GM19238 (cell line): ENCODE measurements at regions not wholly inside any gene's neighbourhood (a gene's known extent, or its start where the extent isn't known, plus 50 kb on each side); places are given as distances from the start of the nearest gene placed in this dataset.
"Not testable (repeated sequence)": the region's sequence is repeated elsewhere in the genome, so short reads cannot be mapped to it uniquely, and the experiment has no call there.

ENCODE experiments used
- DNase-seq: peaks from one replicate; pipeline ENCODE4 v3.0.0; 2011; ENCODE audit warnings: low spot score; ENCODE audit not compliant: insufficient read length

GRCh38 chrX:74180716-74181115 is 123.3 kb upstream of the ZCCHC13 start:
- DNase-seq = no peak

- no peak for DNase-seq
Observed at GRCh38 chrX:74179990-74180389, 124.0 kb upstream of the ZCCHC13 start.

GRCh38 chrX:74179499-74179898 is 124.5 kb upstream of the ZCCHC13 start:
- DNase-seq = no peak

- no peak for DNase-seq
Observed at GRCh38 chrX:74179071-74179470, 124.9 kb upstream of the ZCCHC13 start.

GRCh38 chrX:74178536-74178935 is 125.4 kb upstream of the ZCCHC13 start:
- no peak for DNase-seq

- no peak for DNase-seq
Observed at GRCh38 chrX:74171465-74171864, 132.5 kb upstream of the ZCCHC13 start.

- DNase-seq = no peak
Observed at GRCh38 chrX:74162199-74162598, 141.8 kb upstream of the ZCCHC13 start.

GRCh38 chrX:74160816-74161215 is 143.2 kb upstream of the ZCCHC13 start:
- no peak for DNase-seq

- no peak for DNase-seq
Observed at GRCh38 chrX:74160358-74160757, 143.6 kb upstream of the ZCCHC13 start.

- DNase-seq = no peak
Observed at GRCh38 chrX:74147439-74147838, 156.5 kb upstream of the ZCCHC13 start.

GRCh38 chrX:74138943-74139342 is 165.0 kb upstream of the ZCCHC13 start:
- no peak for DNase-seq

- peak; percentile 25 for DNase-seq
Observed at GRCh38 chrX:74133156-74133796, 170.7 kb upstream of the ZCCHC13 start.

GRCh38 chrX:74132280-74132679 is 171.7 kb upstream of the ZCCHC13 start:
- DNase-seq = no peak

GRCh38 chrX:74119016-74119910 is 184.7 kb upstream of the ZCCHC13 start:
- no peak for DNase-seq

GRCh38 chrX:74117962-74118902 is 185.7 kb upstream of the ZCCHC13 start:
- no peak for DNase-seq

- no peak for DNase-seq
Observed at GRCh38 chrX:74111245-74111644, 192.7 kb upstream of the ZCCHC13 start.

GRCh38 chrX:74107666-74108065 is 196.3 kb upstream of the ZCCHC13 start:
- DNase-seq = no peak

GRCh38 chrX:74104356-74105015 is 199.5 kb upstream of the ZCCHC13 start:
- DNase-seq = no peak

- DNase-seq = not testable (repeated sequence)
Observed at GRCh38 chrX:74098407-74098806, 205.6 kb upstream of the ZCCHC13 start.

GRCh38 chrX:74090049-74090448 is 213.9 kb upstream of the ZCCHC13 start:
- DNase-seq = no peak

GRCh38 chrX:74085642-74086236 is 218.2 kb upstream of the ZCCHC13 start:
- DNase-seq = no peak
